ENCODE measurements at regions not wholly inside any gene's neighbourhood (a gene's known extent, or its start where the extent isn't known, plus 50 kb on each side); places are given as distances from the start of the nearest gene placed in this dataset.

- TF ChIP-seq MEIS1 (CRISPR knock-in tag; IDR thresholded peaks at IDR 0.05; ENCODE audit: borderline replicate concordance) (no peak), KLF17 (tag by site-specific recombination; IDR thresholded peaks at IDR 0.05) (no peak), ZNF350 (tag by site-specific recombination; IDR thresholded peaks at IDR 0.05) (no peak)
Measured at GRCh38 chr5:50969151-50970031, 303.0 kb downstream of the PARP8 start.
